Omental fat pad (tissue), 3 donors: ENCODE measurements at regions not wholly inside any gene's neighbourhood (a gene's known extent, or its start where the extent isn't known, plus 50 kb on each side); places are given as distances from the start of the nearest gene placed in this dataset.

Experiments used
- ATAC-seq: fragments of 150-250 bp; one replicate; pipeline ENCODE4 v1.9.1; 2016; ENCODE audit warnings: mild to moderate bottlenecking, moderate library complexity; ENCODE audit not compliant: low FRiP score
- DNase-seq: peaks from one replicate; pipeline ENCODE4 v3.0.0-alpha.2; 2019; ENCODE audit warnings: low spot score
- CTCF ChIP-seq, 3 donors: fragments of 450-650 bp; IDR thresholded peaks; one replicate each; pipeline ENCODE4 v1.5.1; 2016 to 2017; ENCODE audit warnings: antibody characterized with exemption in 3 of 3, mild to moderate bottlenecking in 3 of 3, moderate library complexity in 2 of 3

GRCh38 chr5:89117124-89117644, 234.2 kb upstream of the MEF2C start:
- ATAC-seq (no peak), DNase-seq (no peak)

GRCh38 chr5:89110916-89111646, 228.1 kb upstream of the MEF2C start:
- ATAC-seq (no peak), DNase-seq (no peak)
- TF ChIP-seq CTCF (IDR thresholded peaks at IDR 0.05): no peak

More at GRCh38 chr5:89117124-89117644, 234.2 kb upstream of the MEF2C start:
- TF ChIP-seq CTCF (IDR thresholded peaks at IDR 0.05): no peak

- ATAC-seq (no peak), DNase-seq (no peak)
- TF ChIP-seq CTCF (IDR thresholded peaks at IDR 0.05): no peak
Measured at GRCh38 chr5:89106480-89106879, 223.5 kb upstream of the MEF2C start.

- no peak for ATAC-seq
- DNase-seq: no peak
- no peak for TF ChIP-seq CTCF (IDR thresholded peaks at IDR 0.05)
Measured at GRCh38 chr5:89105836-89106235, 222.9 kb upstream of the MEF2C start.

- DNase-seq: no peak
- no peak for TF ChIP-seq CTCF (IDR thresholded peaks at IDR 0.05)
- no peak for ATAC-seq
Measured at GRCh38 chr5:89105171-89105695, 222.2 kb upstream of the MEF2C start.

GRCh38 chr5:89098199-89098756, 215.3 kb upstream of the MEF2C start:
- no peak for TF ChIP-seq CTCF (IDR thresholded peaks at IDR 0.05)
- DNase-seq (no peak), ATAC-seq (no peak)
